Upper lobe of left lung (tissue), 6 donors: ENCODE measurements at regions not wholly inside any gene's neighbourhood (a gene's known extent, or its start where the extent isn't known, plus 50 kb on each side); places are given as distances from the start of the nearest gene placed in this dataset.

ENCODE experiments used
- ATAC-seq, 2 donors: fragments of 200-7000 bp; cut with Tn5 transposase; one replicate each; pipeline ENCODE4 v1.9.1; 2022; ENCODE audit warnings: mild to moderate bottlenecking in 2 of 2, moderate library complexity in 2 of 2; ENCODE audit not compliant: low FRiP score in 2 of 2
- DNase-seq, 2 donors: peaks; one replicate each; pipeline ENCODE4 v3.0.0-alpha.2; 2019 to 2020
- H3K27ac ChIP-seq, 4 donors: fragments of 200-600 bp; sonication (generic); one replicate each; pipeline ENCODE4 v1.5.1; 2016 to 2019
- H3K27me3 ChIP-seq, 4 donors: fragments of 200-600 bp; sonication (generic); one replicate each; pipeline ENCODE4 v1.5.1; 2017 to 2019
- H3K36me3 ChIP-seq, 4 donors: fragments of 200-600 bp; sonication (generic); one replicate each; pipeline ENCODE4 v1.5.1; 2016 to 2019
- H3K4me1 ChIP-seq, 4 donors: fragments of 200-600 bp; sonication (generic); one replicate each; pipeline ENCODE4 v1.5.1; 2018 to 2019
- H3K4me3 ChIP-seq, 4 donors: fragments of 200-600 bp; sonication (generic); one replicate each; pipeline ENCODE4 v1.5.1; 2017 to 2019; ENCODE audit warnings: mild to moderate bottlenecking in 2 of 4, moderate library complexity in 1 of 4
- H3K9me3 ChIP-seq, 4 donors: fragments of 200-600 bp; sonication (generic); one replicate each; pipeline ENCODE4 v1.5.1; 2018 to 2019
- EP300 ChIP-seq, 4 donors: sonication (generic); formaldehyde crosslinking; IDR thresholded peaks; one replicate each; pipeline ENCODE4 v1.5.1; 2017; ENCODE audit warnings: antibody characterized with exemption in 4 of 4, control low read depth in 2 of 4
- POLR2A ChIP-seq, 4 donors: fragments of 450-650 bp; IDR thresholded peaks; one replicate each; pipeline ENCODE4 v1.5.1; 2016 to 2017; ENCODE audit warnings: antibody characterized with exemption in 4 of 4, mild to moderate bottlenecking in 2 of 4
- POLR2AphosphoS5 ChIP-seq, 2 donors: sonication (generic); formaldehyde crosslinking; IDR thresholded peaks; one replicate each; pipeline ENCODE4 v1.5.1; 2017; ENCODE audit warnings: antibody characterized with exemption in 2 of 2
- WGBS, 2 donors: methylation state at CpG; one replicate each; pipeline ENCODE4 v1.1.5; 2017 to 2018; 5-methylcytosine and 5-hydroxymethylcytosine counted together
- TF ChIP-seq, protein P1 (sequence below), 6 experiments: fragments of 450-650 bp in 4 of 6; fragments of 200-600 bp in 2 of 6; sonication (generic) in 2 of 6; IDR thresholded peaks; one replicate each; pipeline ENCODE4 v1.5.1; 2016 to 2019; ENCODE audit warnings: antibody characterized with exemption in 6 of 6
- donor health status: DM: no; HTN: no; CAD: no; lungs with moderate emphysema.
- donor health status: DM: no; HTN: yes; CAD: no; lungs with severe emphysema.

- no peaks in the 10 kb centered on the region for H3K27me3 ChIP-seq
- no peak overlapping the region for H3K4me3 ChIP-seq
- no peaks in the 10 kb centered on the region for H3K9me3 ChIP-seq
- H3K36me3 ChIP-seq = no peaks in the 10 kb centered on the region
- H3K27ac ChIP-seq = no peak overlapping the region
- WGBS, 2 donors = 86 to 94% methylated on average over 9 of the region's 9 CpGs
- no peak for TF ChIP-seq EP300 (IDR thresholded peaks at IDR 0.05)
- TF ChIP-seq, protein P1, sequence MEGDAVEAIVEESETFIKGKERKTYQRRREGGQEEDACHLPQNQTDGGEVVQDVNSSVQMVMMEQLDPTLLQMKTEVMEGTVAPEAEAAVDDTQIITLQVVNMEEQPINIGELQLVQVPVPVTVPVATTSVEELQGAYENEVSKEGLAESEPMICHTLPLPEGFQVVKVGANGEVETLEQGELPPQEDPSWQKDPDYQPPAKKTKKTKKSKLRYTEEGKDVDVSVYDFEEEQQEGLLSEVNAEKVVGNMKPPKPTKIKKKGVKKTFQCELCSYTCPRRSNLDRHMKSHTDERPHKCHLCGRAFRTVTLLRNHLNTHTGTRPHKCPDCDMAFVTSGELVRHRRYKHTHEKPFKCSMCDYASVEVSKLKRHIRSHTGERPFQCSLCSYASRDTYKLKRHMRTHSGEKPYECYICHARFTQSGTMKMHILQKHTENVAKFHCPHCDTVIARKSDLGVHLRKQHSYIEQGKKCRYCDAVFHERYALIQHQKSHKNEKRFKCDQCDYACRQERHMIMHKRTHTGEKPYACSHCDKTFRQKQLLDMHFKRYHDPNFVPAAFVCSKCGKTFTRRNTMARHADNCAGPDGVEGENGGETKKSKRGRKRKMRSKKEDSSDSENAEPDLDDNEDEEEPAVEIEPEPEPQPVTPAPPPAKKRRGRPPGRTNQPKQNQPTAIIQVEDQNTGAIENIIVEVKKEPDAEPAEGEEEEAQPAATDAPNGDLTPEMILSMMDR (IDR thresholded peaks at IDR 0.05) = no peak
- TF ChIP-seq POLR2AphosphoS5 (IDR thresholded peaks at IDR 0.05) = no peak
- no peak for TF ChIP-seq POLR2A (IDR thresholded peaks at IDR 0.05)
- no peaks in the 10 kb centered on the region for H3K4me1 ChIP-seq
- DNase-seq (no peak), ATAC-seq (no peak)
Observed at GRCh38 chr18:27861539-27861938, 315.4 kb downstream of the CDH2 start.

- Histone ChIP-seq H3K27ac (no peak overlapping the region), H3K9me3 (no peaks in the 10 kb centered on the region), H3K27me3 (no peaks in the 10 kb centered on the region), H3K4me3 (no peak overlapping the region), H3K4me1 (no peaks in the 10 kb centered on the region), H3K36me3 (no peaks in the 10 kb centered on the region)
- no peak for ATAC-seq
- WGBS, 2 donors = 28 to 39% methylated on average over 4 of the region's 4 CpGs
- TF ChIP-seq EP300 (IDR thresholded peaks at IDR 0.05) (no peak), POLR2AphosphoS5 (IDR thresholded peaks at IDR 0.05) (no peak), POLR2A (IDR thresholded peaks at IDR 0.05) (no peak)
- TF ChIP-seq, protein P1 (IDR thresholded peaks at IDR 0.05) = no peak
- no peak for DNase-seq
Observed at GRCh38 chr18:27860701-27861107, 316.2 kb downstream of the CDH2 start.

DNA sequence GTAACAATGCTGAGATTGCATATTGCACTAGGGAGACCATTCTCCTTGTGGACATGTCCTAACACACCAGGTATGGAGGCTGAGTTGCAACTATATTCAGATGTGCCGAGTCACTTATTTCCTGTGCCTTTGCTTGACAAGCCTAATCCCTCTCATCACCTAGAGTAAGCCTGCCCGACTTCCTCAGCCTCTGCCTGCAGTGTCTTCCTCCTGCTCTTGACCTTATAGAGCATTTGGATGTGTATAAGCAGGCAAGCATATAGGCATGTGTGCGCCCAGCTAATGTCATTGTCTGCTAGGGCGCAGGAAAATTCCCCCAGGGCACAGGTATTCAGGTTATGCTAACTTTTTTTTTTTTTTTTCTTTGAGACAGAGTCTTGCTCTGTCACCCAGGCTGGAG, 316.9 kb downstream of the CDH2 start:
- Histone ChIP-seq H3K4me3 (no peak overlapping the region), H3K27ac (no peak overlapping the region), H3K9me3 (no peaks in the 10 kb centered on the region), H3K36me3 (no peaks in the 10 kb centered on the region), H3K27me3 (no peaks in the 10 kb centered on the region), H3K4me1 (no peaks in the 10 kb centered on the region)
- TF ChIP-seq POLR2AphosphoS5 (IDR thresholded peaks at IDR 0.05) = no peak
- 66 to 71% methylated on average over 4 of the region's 4 CpGs for WGBS, 2 donors
- no peak for ATAC-seq
- no peak for DNase-seq

- TF ChIP-seq POLR2AphosphoS5 (IDR thresholded peaks at IDR 0.05) = no peak
- TF ChIP-seq, protein P1 (IDR thresholded peaks at IDR 0.05) = no peak
- TF ChIP-seq POLR2A (IDR thresholded peaks at IDR 0.05) = no peak
- TF ChIP-seq EP300 (IDR thresholded peaks at IDR 0.05) = no peak
- H3K9me3 ChIP-seq = no peaks in the 10 kb centered on the region
- DNase-seq (no peak), ATAC-seq (no peak)
- H3K27ac ChIP-seq = no peak overlapping the region
- no peaks in the 10 kb centered on the region for H3K27me3 ChIP-seq
- WGBS, 2 donors = 89 to 93% methylated on average over 1 of the region's 1 CpG
- no peak overlapping the region for H3K4me3 ChIP-seq
- no peaks in the 10 kb centered on the region for H3K36me3 ChIP-seq
- H3K4me1 ChIP-seq = no peaks in the 10 kb centered on the region
Observed at GRCh38 chr18:27856820-27857219, 320.1 kb downstream of the CDH2 start.

DNA sequence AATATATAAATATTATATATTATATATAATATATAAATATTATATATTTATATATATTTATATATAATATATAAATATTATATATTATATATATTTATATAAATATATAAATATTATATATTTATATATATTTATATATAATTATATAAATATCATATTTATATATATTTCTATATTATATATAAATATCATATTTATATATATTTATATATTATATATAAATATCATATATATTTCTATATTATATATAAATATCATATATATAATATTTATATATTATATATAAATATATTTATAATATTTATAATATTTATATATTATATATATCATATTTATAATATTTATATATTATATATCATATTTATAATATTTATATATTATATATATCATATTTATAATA, 321.4 kb downstream of the CDH2 start:
- H3K27ac ChIP-seq = no peak overlapping the region
- no peaks in the 10 kb centered on the region for H3K27me3 ChIP-seq
- DNase-seq = no peak
- no peaks in the 10 kb centered on the region for H3K36me3 ChIP-seq
- no peaks in the 10 kb centered on the region for H3K4me1 ChIP-seq
- no peak overlapping the region for H3K4me3 ChIP-seq
- TF ChIP-seq EP300 (IDR thresholded peaks at IDR 0.05) (no peak), POLR2A (IDR thresholded peaks at IDR 0.05) (no peak), POLR2AphosphoS5 (IDR thresholded peaks at IDR 0.05) (no peak)
- TF ChIP-seq, protein P1 (IDR thresholded peaks at IDR 0.05) = no peak
- no peaks in the 10 kb centered on the region for H3K9me3 ChIP-seq
- no peak for ATAC-seq
